ENCODE measurements at regions not wholly inside any gene's neighbourhood (a gene's known extent, or its start where the extent isn't known, plus 50 kb on each side); places are given as distances from the start of the nearest gene placed in this dataset.

- Histone ChIP-seq H2BK5ac (ENCODE audit: low read depth, low read length, poor library complexity, severe bottlenecking) (no peak overlapping the region), H3K14ac (ENCODE audit: low read length in 2 of 2) (no peak overlapping the region), H3K27ac (ENCODE audit: low read length, poor library complexity, severe bottlenecking) (no peak overlapping the region), H3K4me3 (ENCODE audit: insufficient read depth in 1 of 2, low read depth in 1 of 2, low read length in 2 of 2) (no peak overlapping the region), H2BK120ac (ENCODE audit: low read depth, low read length) (no peak overlapping the region), H2BK15ac (ENCODE audit: low read depth, poor library complexity, severe bottlenecking) (no peak overlapping the region), H3K9ac (ENCODE audit: low read length) (no peak overlapping the region), H4K91ac (ENCODE audit: low read length) (no peak overlapping the region), H2BK12ac (ENCODE audit: low read length in 2 of 2) (no peak overlapping the region), H3K9me3 (ENCODE audit: control insufficient read depth, low read length) (peaks cover 13% of the 10 kb centered on the region), H3K4ac (ENCODE audit: low read depth in 1 of 2, low read length in 2 of 2) (no peak overlapping the region), H3K27me3 (ENCODE audit: control insufficient read depth in 1 of 2, insufficient read depth in 1 of 2, low read length in 2 of 2) (no peaks in the 10 kb centered on the region), H3K4me2 (ENCODE audit: low read length, poor library complexity, severe bottlenecking) (no peak overlapping the region), H3K18ac (ENCODE audit: low read depth in 1 of 2, low read length in 2 of 2) (no peak overlapping the region), H2AFZ (ENCODE audit: low read depth, low read length) (no peak overlapping the region), H2AK5ac (ENCODE audit: low read length, severe bottlenecking) (no peak overlapping the region), H3K79me1 (replicated peaks; ENCODE audit: low read length, poor library complexity, severe bottlenecking) (no peaks in the 10 kb centered on the region), H4K8ac (ENCODE audit: low read length) (no peak overlapping the region), H3K36me3 (ENCODE audit: control insufficient read depth in 1 of 2, insufficient read depth in 2 of 2, low read depth in 1 of 2, low read length in 2 of 2) (no peaks in the 10 kb centered on the region), H3K23ac (ENCODE audit: low read length in 2 of 2) (no peak overlapping the region), H3K4me1 (ENCODE audit: control insufficient read depth, insufficient read depth, low read depth, low read length) (no peaks in the 10 kb centered on the region)
- 50% methylated on average over 1 of the region's 3 CpGs for WGBS
- DNase-seq = no peak
Measured at GRCh38 chrX:23478561-23478960, 143.9 kb downstream of the PTCHD1 start.

GRCh38 chrX:23482561-23482960, 147.9 kb downstream of the PTCHD1 start:
- H3K23ac ChIP-seq (ENCODE audit: low read length in 2 of 2) = no peak overlapping the region
- H3K36me3 ChIP-seq (ENCODE audit: control insufficient read depth in 1 of 2, insufficient read depth in 2 of 2, low read depth in 1 of 2, low read length in 2 of 2) = no peaks in the 10 kb centered on the region
- peaks cover 28% of the 10 kb centered on the region for H3K9me3 ChIP-seq (ENCODE audit: control insufficient read depth, low read length)
- H3K27me3 ChIP-seq (ENCODE audit: control insufficient read depth in 1 of 2, insufficient read depth in 1 of 2, low read length in 2 of 2) = no peaks in the 10 kb centered on the region
- no peak overlapping the region for H2BK15ac ChIP-seq (ENCODE audit: low read depth, poor library complexity, severe bottlenecking)
- no peak overlapping the region for H4K91ac ChIP-seq (ENCODE audit: low read length)
- WGBS = 60% methylated on average over 2 of the region's 3 CpGs
- H3K79me1 ChIP-seq (replicated peaks; ENCODE audit: low read length, poor library complexity, severe bottlenecking) = no peaks in the 10 kb centered on the region
- no peak overlapping the region for H2BK12ac ChIP-seq (ENCODE audit: low read length in 2 of 2)
- H3K14ac ChIP-seq (ENCODE audit: low read length in 2 of 2) = no peak overlapping the region
- H3K18ac ChIP-seq (ENCODE audit: low read depth in 1 of 2, low read length in 2 of 2) = no peak overlapping the region
- no peak overlapping the region for H3K27ac ChIP-seq (ENCODE audit: low read length, poor library complexity, severe bottlenecking)
- no peak overlapping the region for H2BK5ac ChIP-seq (ENCODE audit: low read depth, low read length, poor library complexity, severe bottlenecking)
- no peak overlapping the region for H2AK5ac ChIP-seq (ENCODE audit: low read length, severe bottlenecking)
- H3K4me1 ChIP-seq (ENCODE audit: control insufficient read depth, insufficient read depth, low read depth, low read length) = no peaks in the 10 kb centered on the region
- no peak for DNase-seq
- no peak overlapping the region for H2BK120ac ChIP-seq (ENCODE audit: low read depth, low read length)
- no peak overlapping the region for H2AFZ ChIP-seq (ENCODE audit: low read depth, low read length)
- no peak overlapping the region for H3K4ac ChIP-seq (ENCODE audit: low read depth in 1 of 2, low read length in 2 of 2)
- no peak overlapping the region for H3K4me3 ChIP-seq (ENCODE audit: insufficient read depth in 1 of 2, low read depth in 1 of 2, low read length in 2 of 2)
- no peak overlapping the region for H3K4me2 ChIP-seq (ENCODE audit: low read length, poor library complexity, severe bottlenecking)
- no peak overlapping the region for H4K8ac ChIP-seq (ENCODE audit: low read length)
- H3K9ac ChIP-seq (ENCODE audit: low read length) = no peak overlapping the region

GRCh38 chrX:23483396-23483795, 148.7 kb downstream of the PTCHD1 start:
- DNase-seq = no peak
- H2AFZ ChIP-seq (ENCODE audit: low read depth, low read length) = no peak overlapping the region
- no peak overlapping the region for H2BK5ac ChIP-seq (ENCODE audit: low read depth, low read length, poor library complexity, severe bottlenecking)

GRCh38 chrX:23493941-23494374, 159.3 kb downstream of the PTCHD1 start:
- Histone ChIP-seq H3K27ac (ENCODE audit: low read length, poor library complexity, severe bottlenecking) (no peak overlapping the region), H3K4me3 (ENCODE audit: insufficient read depth in 1 of 2, low read depth in 1 of 2, low read length in 2 of 2) (no peak overlapping the region), H2BK120ac (ENCODE audit: low read depth, low read length) (no peak overlapping the region), H2BK12ac (ENCODE audit: low read length in 2 of 2) (no peak overlapping the region), H3K4me2 (ENCODE audit: low read length, poor library complexity, severe bottlenecking) (no peak overlapping the region), H3K18ac (ENCODE audit: low read depth in 1 of 2, low read length in 2 of 2) (no peak overlapping the region), H3K79me1 (replicated peaks; ENCODE audit: low read length, poor library complexity, severe bottlenecking) (no peaks in the 10 kb centered on the region), H2AFZ (ENCODE audit: low read depth, low read length) (no peak overlapping the region), H2AK5ac (ENCODE audit: low read length, severe bottlenecking) (no peak overlapping the region), H3K9me3 (ENCODE audit: control insufficient read depth, low read length) (no peaks in the 10 kb centered on the region), H2BK15ac (ENCODE audit: low read depth, poor library complexity, severe bottlenecking) (no peak overlapping the region), H3K27me3 (ENCODE audit: control insufficient read depth in 1 of 2, insufficient read depth in 1 of 2, low read length in 2 of 2) (no peaks in the 10 kb centered on the region), H4K8ac (ENCODE audit: low read length) (no peak overlapping the region), H3K23ac (ENCODE audit: low read length in 2 of 2) (no peak overlapping the region), H3K14ac (ENCODE audit: low read length in 2 of 2) (no peak overlapping the region), H3K4me1 (ENCODE audit: control insufficient read depth, insufficient read depth, low read depth, low read length) (no peaks in the 10 kb centered on the region), H3K9ac (ENCODE audit: low read length) (no peak overlapping the region), H3K4ac (ENCODE audit: low read depth in 1 of 2, low read length in 2 of 2) (no peak overlapping the region), H3K36me3 (ENCODE audit: control insufficient read depth in 1 of 2, insufficient read depth in 2 of 2, low read depth in 1 of 2, low read length in 2 of 2) (no peaks in the 10 kb centered on the region), H2BK5ac (ENCODE audit: low read depth, low read length, poor library complexity, severe bottlenecking) (no peak overlapping the region), H4K91ac (ENCODE audit: low read length) (no peak overlapping the region)
- 44% methylated on average over 2 of the region's 3 CpGs for WGBS
- no peak for DNase-seq

More at GRCh38 chrX:23483396-23483795, 148.7 kb downstream of the PTCHD1 start:
- H4K91ac ChIP-seq (ENCODE audit: low read length) = no peak overlapping the region
- 72% methylated on average over 3 of the region's 3 CpGs for WGBS
- no peak overlapping the region for H3K4me2 ChIP-seq (ENCODE audit: low read length, poor library complexity, severe bottlenecking)
- no peaks in the 10 kb centered on the region for H3K79me1 ChIP-seq (replicated peaks; ENCODE audit: low read length, poor library complexity, severe bottlenecking)
- no peak overlapping the region for H3K4me3 ChIP-seq (ENCODE audit: insufficient read depth in 1 of 2, low read depth in 1 of 2, low read length in 2 of 2)
- H3K14ac ChIP-seq (ENCODE audit: low read length in 2 of 2) = no peak overlapping the region
- H4K8ac ChIP-seq (ENCODE audit: low read length) = no peak overlapping the region
- peaks cover 35% of the 10 kb centered on the region for H3K9me3 ChIP-seq (ENCODE audit: control insufficient read depth, low read length)
- no peak overlapping the region for H3K18ac ChIP-seq (ENCODE audit: low read depth in 1 of 2, low read length in 2 of 2)
- H2BK15ac ChIP-seq (ENCODE audit: low read depth, poor library complexity, severe bottlenecking) = no peak overlapping the region
- H2BK120ac ChIP-seq (ENCODE audit: low read depth, low read length) = no peak overlapping the region
- H3K23ac ChIP-seq (ENCODE audit: low read length in 2 of 2) = no peak overlapping the region
- H3K4ac ChIP-seq (ENCODE audit: low read depth in 1 of 2, low read length in 2 of 2) = no peak overlapping the region
- H3K36me3 ChIP-seq (ENCODE audit: control insufficient read depth in 1 of 2, insufficient read depth in 2 of 2, low read depth in 1 of 2, low read length in 2 of 2) = no peaks in the 10 kb centered on the region
- H3K4me1 ChIP-seq (ENCODE audit: control insufficient read depth, insufficient read depth, low read depth, low read length) = no peaks in the 10 kb centered on the region
- no peak overlapping the region for H2AK5ac ChIP-seq (ENCODE audit: low read length, severe bottlenecking)
- no peak overlapping the region for H2BK12ac ChIP-seq (ENCODE audit: low read length in 2 of 2)
- H3K27me3 ChIP-seq (ENCODE audit: control insufficient read depth in 1 of 2, insufficient read depth in 1 of 2, low read length in 2 of 2) = no peaks in the 10 kb centered on the region
- no peak overlapping the region for H3K9ac ChIP-seq (ENCODE audit: low read length)
- H3K27ac ChIP-seq (ENCODE audit: low read length, poor library complexity, severe bottlenecking) = no peak overlapping the region

Data from mesenchymal stem cell (in vitro differentiated cells and primary cell).